HEK293 (cell line): ENCODE measurements at regions not wholly inside any gene's neighbourhood (a gene's known extent, or its start where the extent isn't known, plus 50 kb on each side); places are given as distances from the start of the nearest gene placed in this dataset.

Experiments
- CTCF ChIA-PET: fragments of 350-600 bp; formaldehyde crosslinking; extraction: SDS; loops from one replicate; lab custom pipeline; 2021; ENCODE audit warnings: antibody characterized with exemption; lab: Yijun Ruan, JAX
- POLR2A ChIA-PET: fragments of 300-600 bp; formaldehyde crosslinking; extraction: SDS; loops from one replicate; lab custom pipeline; 2020; ENCODE audit warnings: antibody characterized with exemption, inconsistent platforms; lab: Yijun Ruan, JAX
- H3K27ac ChIP-seq: fragments of 200-500 bp; sonication (Bioruptor generic); 2 replicates; pipeline ENCODE4 v1.5.1; 2014; ENCODE audit warnings: low read depth, low read length, control low read depth, inconsistent platforms; ENCODE audit errors: extremely low read depth
- H3K36me3 ChIP-seq, 2 experiments: fragments of 200-500 bp in 1 of 2; sonication (Bioruptor generic) in 1 of 2; 1 replicate in 1 of 2; 2 replicates in 1 of 2; pipeline ENCODE4 v1.5.1; 2014 to 2017; ENCODE audit warnings: inconsistent platforms in 2 of 2, low read length in 2 of 2; ENCODE audit not compliant: control insufficient read depth in 2 of 2, insufficient read depth in 1 of 2
- H3K4me1 ChIP-seq: fragments of 200-500 bp; sonication (Bioruptor generic); 2 replicates; pipeline ENCODE4 v1.5.1; 2014; ENCODE audit warnings: mild to moderate bottlenecking, low read length, inconsistent platforms; ENCODE audit not compliant: control insufficient read depth, insufficient read depth
- H3K4me3 ChIP-seq: 2 replicates; pipeline ENCODE4 v1.5.1; 2011; ENCODE audit warnings: low read depth, mild to moderate bottlenecking, control low read depth, low read length, moderate library complexity
- H3K9me3 ChIP-seq: fragments of 200-500 bp; sonication (Bioruptor generic); 2 replicates; pipeline ENCODE4 v1.5.1; 2014; ENCODE audit warnings: low read depth, low read length, inconsistent platforms; ENCODE audit not compliant: control insufficient read depth, insufficient read depth
- GLI2 ChIP-seq: fragments of 450-650 bp; formaldehyde crosslinking; IDR thresholded peaks from 2 replicates; pipeline ENCODE4; 2017; ENCODE audit warnings: missing biosample characterization, missing genetic modification characterization, low read depth, borderline replicate concordance
- GLIS1 ChIP-seq: fragments of 450-650 bp; formaldehyde crosslinking; IDR thresholded peaks from 2 replicates; pipeline ENCODE4 v1.5.1; 2016; ENCODE audit warnings: missing biosample characterization, missing genetic modification characterization
- OVOL3 ChIP-seq: fragments of 450-650 bp; formaldehyde crosslinking; IDR thresholded peaks from 2 replicates; pipeline ENCODE4 v1.5.1; 2016; ENCODE audit warnings: missing biosample characterization, missing genetic modification characterization
- PRDM1 ChIP-seq: fragments of 450-650 bp; formaldehyde crosslinking; IDR thresholded peaks from 2 replicates; pipeline ENCODE4; 2016; ENCODE audit warnings: missing biosample characterization, missing genetic modification characterization
- YY1 ChIP-seq: fragments of 450-650 bp; formaldehyde crosslinking; IDR thresholded peaks from 2 replicates; pipeline ENCODE4 v1.5.1; 2018; ENCODE audit warnings: missing biosample characterization, missing genetic modification characterization
- YY2 ChIP-seq: fragments of 450-650 bp; formaldehyde crosslinking; IDR thresholded peaks from 2 replicates; pipeline ENCODE4 v1.5.1; 2016; ENCODE audit warnings: missing biosample characterization, missing genetic modification characterization
- ZBTB48 ChIP-seq: fragments of 450-650 bp; formaldehyde crosslinking; IDR thresholded peaks from 2 replicates; pipeline ENCODE4 v1.5.1; 2016; ENCODE audit warnings: missing biosample characterization, missing genetic modification characterization
- ZFP69B ChIP-seq: fragments of 450-650 bp; formaldehyde crosslinking; IDR thresholded peaks from 2 replicates; pipeline ENCODE4 v1.5.1; 2016; ENCODE audit warnings: missing biosample characterization, missing genetic modification characterization
- ZNF157 ChIP-seq: fragments of 450-650 bp; formaldehyde crosslinking; IDR thresholded peaks from 2 replicates; pipeline ENCODE4 v1.5.1; 2016; ENCODE audit warnings: missing biosample characterization, missing genetic modification characterization
- ZNF248 ChIP-seq: fragments of 450-650 bp; formaldehyde crosslinking; IDR thresholded peaks from 2 replicates; pipeline ENCODE4 v1.5.1; 2017; ENCODE audit warnings: missing biosample characterization, missing genetic modification characterization
- ZNF292 ChIP-seq: fragments of 450-650 bp; formaldehyde crosslinking; IDR thresholded peaks from 2 replicates; pipeline ENCODE4 v1.5.1; 2016; ENCODE audit warnings: low read depth, missing biosample characterization, missing genetic modification characterization, borderline replicate concordance
- ZNF423 ChIP-seq: fragments of 450-650 bp; formaldehyde crosslinking; IDR thresholded peaks from 2 replicates; pipeline ENCODE4 v1.5.1; 2016; ENCODE audit warnings: missing biosample characterization, missing genetic modification characterization
- ZNF473 ChIP-seq: fragments of 450-650 bp; formaldehyde crosslinking; IDR thresholded peaks from 2 replicates; pipeline ENCODE4 v1.5.1; 2017; ENCODE audit warnings: missing biosample characterization, missing genetic modification characterization
- ZNF501 ChIP-seq: fragments of 450-650 bp; formaldehyde crosslinking; IDR thresholded peaks from 2 replicates; pipeline ENCODE4 v1.5.1; 2016; ENCODE audit warnings: missing biosample characterization, missing genetic modification characterization
- ZNF544 ChIP-seq: fragments of 450-650 bp; formaldehyde crosslinking; IDR thresholded peaks from 2 replicates; pipeline ENCODE4 v1.5.0; 2017; ENCODE audit warnings: missing biosample characterization, missing genetic modification characterization
- ZNF600 ChIP-seq: fragments of 450-650 bp; formaldehyde crosslinking; IDR thresholded peaks from 2 replicates; pipeline ENCODE4 v1.5.1; 2016; ENCODE audit warnings: missing biosample characterization, missing genetic modification characterization
- ZNF658 ChIP-seq: fragments of 450-650 bp; formaldehyde crosslinking; IDR thresholded peaks from 2 replicates; pipeline ENCODE4; 2016; ENCODE audit warnings: missing biosample characterization, missing genetic modification characterization
- ZNF664 ChIP-seq: fragments of 450-650 bp; formaldehyde crosslinking; IDR thresholded peaks from 2 replicates; pipeline ENCODE4 v1.5.1; 2016; ENCODE audit warnings: missing biosample characterization, missing genetic modification characterization
- ZNF701 ChIP-seq: fragments of 450-650 bp; formaldehyde crosslinking; IDR thresholded peaks from 2 replicates; pipeline ENCODE4 v1.5.1; 2016; ENCODE audit warnings: missing biosample characterization, missing genetic modification characterization
- TF ChIP-seq, protein P1 (sequence below): fragments of 450-650 bp; formaldehyde crosslinking; IDR thresholded peaks from 2 replicates; pipeline ENCODE4 v1.5.0; 2017; ENCODE audit warnings: missing biosample characterization, missing genetic modification characterization, borderline replicate concordance
- TF ChIP-seq, protein P2 (sequence below): fragments of 450-650 bp; formaldehyde crosslinking; IDR thresholded peaks from 2 replicates; pipeline ENCODE4 v1.5.1; 2016; ENCODE audit warnings: missing biosample characterization, missing genetic modification characterization, low read depth
- TF ChIP-seq, protein P3 (sequence below): fragments of 450-650 bp; formaldehyde crosslinking; IDR thresholded peaks from 2 replicates; pipeline ENCODE4 v1.5.1; 2016; ENCODE audit warnings: missing biosample characterization, missing genetic modification characterization, borderline replicate concordance
- TF ChIP-seq, protein P4 (sequence below): fragments of 450-650 bp; formaldehyde crosslinking; IDR thresholded peaks from 2 replicates; pipeline ENCODE4 v1.5.1; 2016; ENCODE audit warnings: missing biosample characterization, missing genetic modification characterization
- TF ChIP-seq, protein P5 (sequence below): fragments of 450-650 bp; formaldehyde crosslinking; IDR thresholded peaks from 2 replicates; pipeline ENCODE4 v1.5.1; 2016; ENCODE audit warnings: missing biosample characterization, missing genetic modification characterization
- TF ChIP-seq, protein P6 (sequence below): fragments of 450-650 bp; formaldehyde crosslinking; IDR thresholded peaks from 2 replicates; pipeline ENCODE4 v1.5.1; 2017; ENCODE audit warnings: missing biosample characterization, missing genetic modification characterization
- TF ChIP-seq, protein P7 (sequence below): fragments of 450-650 bp; formaldehyde crosslinking; IDR thresholded peaks from 2 replicates; pipeline ENCODE4 v1.5.1; 2016; ENCODE audit warnings: missing biosample characterization, missing genetic modification characterization

DNA sequence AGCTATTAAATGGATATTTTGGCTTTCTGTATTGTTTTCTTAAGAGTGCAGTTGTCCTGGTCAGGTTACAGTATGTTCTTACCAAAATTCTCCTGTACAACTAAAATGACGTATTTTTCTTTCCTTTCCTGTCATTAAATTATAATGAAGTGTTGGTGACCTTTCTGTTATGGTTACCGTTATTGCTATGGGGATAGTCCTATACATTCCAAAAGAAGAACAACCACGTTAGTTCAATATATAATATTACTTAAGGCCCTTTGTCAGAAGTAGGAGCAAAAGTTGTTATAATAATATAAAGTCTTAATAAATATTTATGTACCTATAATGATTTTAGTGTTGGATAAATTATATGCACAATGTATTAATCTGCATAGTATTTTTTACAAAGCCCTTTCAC lies 82.4 kb upstream of the NREP start:
- H3K9me3 ChIP-seq, result no peaks in the 10 kb centered on the region

DNA sequence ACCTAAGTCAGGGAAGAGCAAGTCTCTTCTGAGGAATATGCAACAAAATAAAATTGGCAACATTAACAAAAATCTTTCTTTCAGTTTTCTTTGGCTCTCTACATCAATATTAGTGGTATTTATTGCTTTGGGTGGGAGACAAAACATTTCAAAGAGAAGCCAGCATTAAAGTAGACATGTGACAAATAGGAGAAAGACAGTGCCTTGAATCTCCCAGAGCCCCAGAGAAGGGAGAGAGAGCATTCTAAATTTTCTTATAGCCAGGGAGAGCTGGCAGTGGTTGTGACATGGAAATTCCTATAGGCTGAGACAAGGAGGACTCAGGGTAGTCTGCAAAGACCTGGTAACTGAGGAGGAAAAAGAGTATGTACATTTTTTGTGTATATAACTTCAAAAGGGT lies 79.4 kb upstream of the NREP start:
- no peaks in the 10 kb centered on the region for H3K9me3 ChIP-seq
- POLR2A ChIA-PET, result no interaction called here
- H3K27ac ChIP-seq, result no peak overlapping the region
- no peaks in the 10 kb centered on the region for H3K4me1 ChIP-seq
- H3K4me3 ChIP-seq, result no peak overlapping the region
- H3K36me3 ChIP-seq, result no peaks in the 10 kb centered on the region
- CTCF ChIA-PET, result no interaction called here
- TF ChIP-seq ZNF664 (tag by site-specific recombination) (no peak), GLI2 (tag by site-specific recombination) (no peak), ZNF423 (tag by site-specific recombination) (no peak), ZNF248 (tag by site-specific recombination) (no peak), ZNF501 (tag by site-specific recombination) (no peak), GLIS1 (tag by site-specific recombination) (no peak), ZNF473 (tag by site-specific recombination) (no peak), PRDM1 (tag by site-specific recombination) (no peak)
- TF ChIP-seq, protein P1, sequence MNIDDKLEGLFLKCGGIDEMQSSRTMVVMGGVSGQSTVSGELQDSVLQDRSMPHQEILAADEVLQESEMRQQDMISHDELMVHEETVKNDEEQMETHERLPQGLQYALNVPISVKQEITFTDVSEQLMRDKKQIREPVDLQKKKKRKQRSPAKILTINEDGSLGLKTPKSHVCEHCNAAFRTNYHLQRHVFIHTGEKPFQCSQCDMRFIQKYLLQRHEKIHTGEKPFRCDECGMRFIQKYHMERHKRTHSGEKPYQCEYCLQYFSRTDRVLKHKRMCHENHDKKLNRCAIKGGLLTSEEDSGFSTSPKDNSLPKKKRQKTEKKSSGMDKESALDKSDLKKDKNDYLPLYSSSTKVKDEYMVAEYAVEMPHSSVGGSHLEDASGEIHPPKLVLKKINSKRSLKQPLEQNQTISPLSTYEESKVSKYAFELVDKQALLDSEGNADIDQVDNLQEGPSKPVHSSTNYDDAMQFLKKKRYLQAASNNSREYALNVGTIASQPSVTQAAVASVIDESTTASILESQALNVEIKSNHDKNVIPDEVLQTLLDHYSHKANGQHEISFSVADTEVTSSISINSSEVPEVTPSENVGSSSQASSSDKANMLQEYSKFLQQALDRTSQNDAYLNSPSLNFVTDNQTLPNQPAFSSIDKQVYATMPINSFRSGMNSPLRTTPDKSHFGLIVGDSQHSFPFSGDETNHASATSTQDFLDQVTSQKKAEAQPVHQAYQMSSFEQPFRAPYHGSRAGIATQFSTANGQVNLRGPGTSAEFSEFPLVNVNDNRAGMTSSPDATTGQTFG (tag by site-specific recombination), result no peak
- TF ChIP-seq, protein P2, sequence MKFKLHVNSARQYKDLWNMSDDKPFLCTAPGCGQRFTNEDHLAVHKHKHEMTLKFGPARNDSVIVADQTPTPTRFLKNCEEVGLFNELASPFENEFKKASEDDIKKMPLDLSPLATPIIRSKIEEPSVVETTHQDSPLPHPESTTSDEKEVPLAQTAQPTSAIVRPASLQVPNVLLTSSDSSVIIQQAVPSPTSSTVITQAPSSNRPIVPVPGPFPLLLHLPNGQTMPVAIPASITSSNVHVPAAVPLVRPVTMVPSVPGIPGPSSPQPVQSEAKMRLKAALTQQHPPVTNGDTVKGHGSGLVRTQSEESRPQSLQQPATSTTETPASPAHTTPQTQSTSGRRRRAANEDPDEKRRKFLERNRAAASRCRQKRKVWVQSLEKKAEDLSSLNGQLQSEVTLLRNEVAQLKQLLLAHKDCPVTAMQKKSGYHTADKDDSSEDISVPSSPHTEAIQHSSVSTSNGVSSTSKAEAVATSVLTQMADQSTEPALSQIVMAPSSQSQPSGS (tag by site-specific recombination), result no peak

More for the DNA sequence above, 82.4 kb upstream of the NREP start:
- Histone ChIP-seq H3K36me3 (no peaks in the 10 kb centered on the region), H3K27ac (no peak overlapping the region), H3K4me3 (no peak overlapping the region), H3K4me1 (no peaks in the 10 kb centered on the region)
- ChIA-PET POLR2A (no interaction called here), CTCF (interaction anchor here (0.6 kb wide), 1 partner anchor 121 kb away, joined by 5 read pairs; no protein-coding TSS in a partner anchor)
- TF ChIP-seq, protein P3, sequence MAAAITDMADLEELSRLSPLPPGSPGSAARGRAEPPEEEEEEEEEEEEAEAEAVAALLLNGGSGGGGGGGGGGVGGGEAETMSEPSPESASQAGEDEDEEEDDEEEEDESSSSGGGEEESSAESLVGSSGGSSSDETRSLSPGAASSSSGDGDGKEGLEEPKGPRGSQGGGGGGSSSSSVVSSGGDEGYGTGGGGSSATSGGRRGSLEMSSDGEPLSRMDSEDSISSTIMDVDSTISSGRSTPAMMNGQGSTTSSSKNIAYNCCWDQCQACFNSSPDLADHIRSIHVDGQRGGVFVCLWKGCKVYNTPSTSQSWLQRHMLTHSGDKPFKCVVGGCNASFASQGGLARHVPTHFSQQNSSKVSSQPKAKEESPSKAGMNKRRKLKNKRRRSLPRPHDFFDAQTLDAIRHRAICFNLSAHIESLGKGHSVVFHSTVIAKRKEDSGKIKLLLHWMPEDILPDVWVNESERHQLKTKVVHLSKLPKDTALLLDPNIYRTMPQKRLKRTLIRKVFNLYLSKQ (tag by site-specific recombination), result no peak
- TF ChIP-seq ZBTB48 (tag by site-specific recombination) (no peak), ZNF600 (tag by site-specific recombination) (no peak), YY2 (tag by site-specific recombination) (no peak), ZNF701 (tag by site-specific recombination) (no peak), ZNF292 (no peak), ZNF658 (tag by site-specific recombination) (no peak), ZFP69B (no peak), ZNF664 (tag by site-specific recombination) (no peak), OVOL3 (tag by site-specific recombination) (no peak), YY1 (tag by site-specific recombination) (no peak), ZNF544 (tag by site-specific recombination) (no peak), ZNF157 (tag by site-specific recombination) (no peak)
- TF ChIP-seq, protein P4, sequence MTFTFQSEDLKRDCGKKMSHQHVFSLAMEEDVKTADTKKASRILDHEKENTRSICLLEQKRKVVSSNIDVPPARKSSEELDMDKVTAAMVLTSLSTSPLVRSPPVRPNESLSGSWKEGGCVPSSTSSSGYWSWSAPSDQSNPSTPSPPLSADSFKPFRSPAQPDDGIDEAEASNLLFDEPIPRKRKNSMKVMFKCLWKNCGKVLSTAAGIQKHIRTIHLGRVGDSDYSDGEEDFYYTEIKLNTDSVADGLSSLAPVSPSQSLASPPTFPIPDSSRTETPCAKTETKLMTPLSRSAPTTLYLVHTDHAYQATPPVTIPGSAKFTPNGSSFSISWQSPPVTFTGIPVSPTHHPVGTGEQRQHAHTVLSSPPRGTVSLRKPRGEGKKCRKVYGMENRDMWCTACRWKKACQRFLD (tag by site-specific recombination), result no peak
- TF ChIP-seq, protein P5, sequence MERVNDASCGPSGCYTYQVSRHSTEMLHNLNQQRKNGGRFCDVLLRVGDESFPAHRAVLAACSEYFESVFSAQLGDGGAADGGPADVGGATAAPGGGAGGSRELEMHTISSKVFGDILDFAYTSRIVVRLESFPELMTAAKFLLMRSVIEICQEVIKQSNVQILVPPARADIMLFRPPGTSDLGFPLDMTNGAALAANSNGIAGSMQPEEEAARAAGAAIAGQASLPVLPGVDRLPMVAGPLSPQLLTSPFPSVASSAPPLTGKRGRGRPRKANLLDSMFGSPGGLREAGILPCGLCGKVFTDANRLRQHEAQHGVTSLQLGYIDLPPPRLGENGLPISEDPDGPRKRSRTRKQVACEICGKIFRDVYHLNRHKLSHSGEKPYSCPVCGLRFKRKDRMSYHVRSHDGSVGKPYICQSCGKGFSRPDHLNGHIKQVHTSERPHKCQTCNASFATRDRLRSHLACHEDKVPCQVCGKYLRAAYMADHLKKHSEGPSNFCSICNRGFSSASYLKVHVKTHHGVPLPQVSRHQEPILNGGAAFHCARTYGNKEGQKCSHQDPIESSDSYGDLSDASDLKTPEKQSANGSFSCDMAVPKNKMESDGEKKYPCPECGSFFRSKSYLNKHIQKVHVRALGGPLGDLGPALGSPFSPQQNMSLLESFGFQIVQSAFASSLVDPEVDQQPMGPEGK, result no peak
- TF ChIP-seq, protein P6, sequence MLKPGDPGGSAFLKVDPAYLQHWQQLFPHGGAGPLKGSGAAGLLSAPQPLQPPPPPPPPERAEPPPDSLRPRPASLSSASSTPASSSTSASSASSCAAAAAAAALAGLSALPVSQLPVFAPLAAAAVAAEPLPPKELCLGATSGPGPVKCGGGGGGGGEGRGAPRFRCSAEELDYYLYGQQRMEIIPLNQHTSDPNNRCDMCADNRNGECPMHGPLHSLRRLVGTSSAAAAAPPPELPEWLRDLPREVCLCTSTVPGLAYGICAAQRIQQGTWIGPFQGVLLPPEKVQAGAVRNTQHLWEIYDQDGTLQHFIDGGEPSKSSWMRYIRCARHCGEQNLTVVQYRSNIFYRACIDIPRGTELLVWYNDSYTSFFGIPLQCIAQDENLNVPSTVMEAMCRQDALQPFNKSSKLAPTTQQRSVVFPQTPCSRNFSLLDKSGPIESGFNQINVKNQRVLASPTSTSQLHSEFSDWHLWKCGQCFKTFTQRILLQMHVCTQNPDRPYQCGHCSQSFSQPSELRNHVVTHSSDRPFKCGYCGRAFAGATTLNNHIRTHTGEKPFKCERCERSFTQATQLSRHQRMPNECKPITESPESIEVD (tag by site-specific recombination), result no peak
- TF ChIP-seq, protein P7, sequence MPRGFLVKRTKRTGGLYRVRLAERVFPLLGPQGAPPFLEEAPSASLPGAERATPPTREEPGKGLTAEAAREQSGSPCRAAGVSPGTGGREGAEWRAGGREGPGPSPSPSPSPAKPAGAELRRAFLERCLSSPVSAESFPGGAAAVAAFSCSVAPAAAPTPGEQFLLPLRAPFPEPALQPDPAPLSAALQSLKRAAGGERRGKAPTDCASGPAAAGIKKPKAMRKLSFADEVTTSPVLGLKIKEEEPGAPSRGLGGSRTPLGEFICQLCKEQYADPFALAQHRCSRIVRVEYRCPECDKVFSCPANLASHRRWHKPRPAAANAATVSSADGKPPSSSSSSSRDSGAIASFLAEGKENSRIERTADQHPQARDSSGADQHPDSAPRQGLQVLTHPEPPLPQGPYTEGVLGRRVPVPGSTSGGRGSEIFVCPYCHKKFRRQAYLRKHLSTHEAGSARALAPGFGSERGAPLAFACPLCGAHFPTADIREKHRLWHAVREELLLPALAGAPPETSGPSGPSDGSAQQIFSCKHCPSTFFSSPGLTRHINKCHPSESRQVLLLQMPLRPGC (tag by site-specific recombination), result no peak
